A549 (cell line): ENCODE measurements at regions not wholly inside any gene's neighbourhood (a gene's known extent, or its start where the extent isn't known, plus 50 kb on each side); places are given as distances from the start of the nearest gene placed in this dataset.

Experiments
- BHLHE40 ChIP-seq: IDR thresholded peaks from 2 replicates; pipeline ENCODE4 v1.6.1; 2012; ENCODE audit warnings: low read depth, low read length, inconsistent platforms
- CHD2 ChIP-seq: fragments of 150-350 bp; IDR thresholded peaks from 2 replicates; pipeline ENCODE4 v1.6.1; 2014; ENCODE audit warnings: low read length; ENCODE audit not compliant: partially characterized antibody
- CTCF ChIP-seq: fragments of >200 bp; sonication (Bioruptor Twin); formaldehyde crosslinking; IDR thresholded peaks from 3 replicates; pipeline ENCODE4 v1.5.1; 2016
- FOSL2 ChIP-seq, 2 experiments: fragments of 450-650 bp in 1 of 2; fragments of >200 bp in 1 of 2; sonication (Bioruptor Twin) in 1 of 2; formaldehyde crosslinking; IDR thresholded peaks; 2 replicates each; pipeline versions ENCODE4 v1.5.0 to v1.6.1; 2016 to 2020; ENCODE audit warnings: mild to moderate bottlenecking in 1 of 2, moderate library complexity in 1 of 2
- HDAC2 ChIP-seq: fragments of 200-600 bp; sonication (generic); IDR thresholded peaks from 2 replicates; pipeline ENCODE4 v1.6.1; 2016
- MAZ ChIP-seq: fragments of 150-350 bp; IDR thresholded peaks from 2 replicates; pipeline ENCODE4 v1.6.1; 2014; ENCODE audit warnings: antibody characterized with exemption, low read depth, low read length, borderline replicate concordance
- ZFP36 ChIP-seq: fragments of 450-650 bp; IDR thresholded peaks from 2 replicates; pipeline ENCODE4 v1.6.1; 2014; ENCODE audit warnings: borderline replicate concordance; ENCODE audit not compliant: partially characterized antibody

DNA sequence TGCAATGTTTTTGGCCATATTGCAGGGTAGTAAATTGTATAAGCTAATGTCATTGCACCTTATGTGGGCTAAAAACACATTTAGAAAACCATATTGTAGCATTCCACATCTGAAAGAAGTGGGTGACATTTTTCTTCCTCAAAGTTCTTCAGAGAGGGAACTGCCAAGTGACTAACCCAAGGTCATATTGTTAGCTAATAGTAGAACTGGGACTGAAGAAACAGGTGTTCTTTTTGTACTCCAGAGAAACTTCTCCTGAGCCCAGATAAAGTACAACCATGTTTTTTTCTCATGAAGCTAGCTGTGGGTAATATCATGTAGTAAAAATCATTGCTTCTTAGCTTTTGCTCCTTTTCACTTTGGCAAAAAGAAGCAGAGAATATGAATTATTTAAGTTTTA, 333.0 kb downstream of the NSUN3 start:
- TF ChIP-seq FOSL2 (IDR thresholded peaks at IDR 0.05) (no peak), FOSL2 (CRISPR knock-in tag; IDR thresholded peaks at IDR 0.05) (no peak), BHLHE40 (no peak), CHD2 (no peak), CTCF (no peak), MAZ (no peak), ZFP36 (no peak), HDAC2 (no peak)
